ENCODE measurements at regions not wholly inside any gene's neighbourhood (a gene's known extent, or its start where the extent isn't known, plus 50 kb on each side); places are given as distances from the start of the nearest gene placed in this dataset.

DNA sequence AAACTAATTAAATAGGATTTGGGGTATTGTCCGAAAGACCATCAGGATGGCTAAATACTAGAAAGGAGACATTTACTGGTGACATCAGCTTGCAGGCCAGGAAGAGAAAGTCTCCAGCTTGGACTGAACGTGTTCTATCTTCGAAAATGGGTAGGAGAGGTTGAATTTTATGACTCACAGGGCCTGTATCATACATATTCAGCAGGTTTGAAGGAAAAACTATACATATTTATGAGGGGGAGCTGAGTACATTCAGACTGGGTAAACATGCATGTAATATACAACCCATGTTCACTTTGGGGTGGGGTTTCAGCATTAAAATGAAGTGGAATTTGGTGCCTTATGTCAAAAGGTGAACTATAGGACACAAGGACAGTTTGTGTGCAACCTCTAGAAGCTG lies 129.3 kb upstream of the CRBN start (continued):
- TF ChIP-seq, protein P1, sequence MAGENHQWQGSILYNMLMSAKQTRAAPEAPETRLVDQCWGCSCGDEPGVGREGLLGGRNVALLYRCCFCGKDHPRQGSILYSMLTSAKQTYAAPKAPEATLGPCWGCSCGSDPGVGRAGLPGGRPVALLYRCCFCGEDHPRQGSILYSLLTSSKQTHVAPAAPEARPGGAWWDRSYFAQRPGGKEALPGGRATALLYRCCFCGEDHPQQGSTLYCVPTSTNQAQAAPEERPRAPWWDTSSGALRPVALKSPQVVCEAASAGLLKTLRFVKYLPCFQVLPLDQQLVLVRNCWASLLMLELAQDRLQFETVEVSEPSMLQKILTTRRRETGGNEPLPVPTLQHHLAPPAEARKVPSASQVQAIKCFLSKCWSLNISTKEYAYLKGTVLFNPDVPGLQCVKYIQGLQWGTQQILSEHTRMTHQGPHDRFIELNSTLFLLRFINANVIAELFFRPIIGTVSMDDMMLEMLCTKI (IDR thresholded peaks at IDR 0.05; ENCODE audit: partially characterized antibody), result no peak
- TF ChIP-seq E2F5 (CRISPR knock-in tag; IDR thresholded peaks at IDR 0.05) (no peak), PML (IDR thresholded peaks at IDR 0.05; ENCODE audit: low read length) (no peak)

- in situ Hi-C loops (cut with MboI), result no loop called here
- H3K9me3 ChIP-seq (replicated peaks; ENCODE audit: control insufficient read depth, insufficient read depth, low read depth, low read length), result peaks cover 5% of the 10 kb centered on the region; the same call in 1 of the 2 replicates
- no peak for DNase-seq (ENCODE audit: extremely low read depth in 1 of 4, low spot score in 3 of 4)
- no peaks in the 10 kb centered on the region for H3K27me3 ChIP-seq (ENCODE audit: control insufficient read depth in 2 of 2, insufficient read depth in 2 of 2, low read length in 2 of 2)
- no peaks in the 10 kb centered on the region for H3K36me3 ChIP-seq (ENCODE audit: control insufficient read depth, insufficient read depth, low read length)
- H3K27ac ChIP-seq (ENCODE audit: extremely low read depth, low read depth, low read length), result no peak overlapping the region
- H3K9me1 ChIP-seq (ENCODE audit: control insufficient read depth, insufficient read depth, low read length), result no peaks in the 10 kb centered on the region
- CTCF ChIA-PET (ENCODE audit: low intra/inter-chr PET ratio), result no interaction called here
- H4K20me1 ChIP-seq (replicated peaks; ENCODE audit: control insufficient read depth, insufficient read depth, low read length), result no peaks in the 10 kb centered on the region
- H2AFZ ChIP-seq (ENCODE audit: low read depth, low read length), result no peak overlapping the region
- no peaks in the 10 kb centered on the region for H3K79me2 ChIP-seq (ENCODE audit: control insufficient read depth, insufficient read depth, low read length)
- intact Hi-C loops (cut with micrococcal nuclease), result no loop called here
- FAIRE-seq, result no peak
- H3K4me1 ChIP-seq (replicated peaks in 1 of 2; ENCODE audit: control insufficient read depth in 2 of 2, insufficient read depth in 2 of 2, low read length in 2 of 2), result no peaks in the 10 kb centered on the region
- no peak overlapping the region for H3K9ac ChIP-seq (ENCODE audit: insufficient read depth in 1 of 2, low read depth in 2 of 2, low read length in 2 of 2)
- no peak overlapping the region for H3K4me2 ChIP-seq (ENCODE audit: insufficient read depth, low read length)
- no TSS peak for BruUV-seq (replicated peaks)
- ATAC-seq, result no peak
- 2% methylated on average over 4 of the region's 4 CpGs for whole genome bisulfite sequencing (ENCODE audit: insufficient coverage, low coverage, missing lambda C conversion rate)
- POLR2A ChIA-PET, result no interaction called here
- no peak overlapping the region for H3K4me3 ChIP-seq
- TF ChIP-seq ELF4 (CRISPR knock-in tag; IDR thresholded peaks at IDR 0.05) (no peak), ZNF830 (CRISPR knock-in tag; IDR thresholded peaks at IDR 0.05) (no peak), MLLT1 (IDR thresholded peaks at IDR 0.05) (no peak), NCOA6 (IDR thresholded peaks at IDR 0.05) (no peak), FOXK2 (conservative IDR thresholded peaks at IDR 0.05 in 1 of 2, IDR thresholded peaks at IDR 0.05 in 1 of 2; ENCODE audit: low read depth in 2 of 2) (no peak), KLF1 (tag; IDR thresholded peaks at IDR 0.05) (no peak), ZNF695 (CRISPR knock-in tag; IDR thresholded peaks at IDR 0.05) (no peak)
- TF ChIP-seq, protein P2, sequence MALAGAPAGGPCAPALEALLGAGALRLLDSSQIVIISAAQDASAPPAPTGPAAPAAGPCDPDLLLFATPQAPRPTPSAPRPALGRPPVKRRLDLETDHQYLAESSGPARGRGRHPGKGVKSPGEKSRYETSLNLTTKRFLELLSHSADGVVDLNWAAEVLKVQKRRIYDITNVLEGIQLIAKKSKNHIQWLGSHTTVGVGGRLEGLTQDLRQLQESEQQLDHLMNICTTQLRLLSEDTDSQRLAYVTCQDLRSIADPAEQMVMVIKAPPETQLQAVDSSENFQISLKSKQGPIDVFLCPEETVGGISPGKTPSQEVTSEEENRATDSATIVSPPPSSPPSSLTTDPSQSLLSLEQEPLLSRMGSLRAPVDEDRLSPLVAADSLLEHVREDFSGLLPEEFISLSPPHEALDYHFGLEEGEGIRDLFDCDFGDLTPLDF (CRISPR knock-in tag; IDR thresholded peaks at IDR 0.05), result no peak
- TF ChIP-seq, protein P3, sequence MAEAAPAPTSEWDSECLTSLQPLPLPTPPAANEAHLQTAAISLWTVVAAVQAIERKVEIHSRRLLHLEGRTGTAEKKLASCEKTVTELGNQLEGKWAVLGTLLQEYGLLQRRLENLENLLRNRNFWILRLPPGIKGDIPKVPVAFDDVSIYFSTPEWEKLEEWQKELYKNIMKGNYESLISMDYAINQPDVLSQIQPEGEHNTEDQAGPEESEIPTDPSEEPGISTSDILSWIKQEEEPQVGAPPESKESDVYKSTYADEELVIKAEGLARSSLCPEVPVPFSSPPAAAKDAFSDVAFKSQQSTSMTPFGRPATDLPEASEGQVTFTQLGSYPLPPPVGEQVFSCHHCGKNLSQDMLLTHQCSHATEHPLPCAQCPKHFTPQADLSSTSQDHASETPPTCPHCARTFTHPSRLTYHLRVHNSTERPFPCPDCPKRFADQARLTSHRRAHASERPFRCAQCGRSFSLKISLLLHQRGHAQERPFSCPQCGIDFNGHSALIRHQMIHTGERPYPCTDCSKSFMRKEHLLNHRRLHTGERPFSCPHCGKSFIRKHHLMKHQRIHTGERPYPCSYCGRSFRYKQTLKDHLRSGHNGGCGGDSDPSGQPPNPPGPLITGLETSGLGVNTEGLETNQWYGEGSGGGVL (CRISPR knock-in tag; IDR thresholded peaks at IDR 0.05), result no peak
Observed at GRCh38 chr3:3307491-3307890, 128.0 kb upstream of the CRBN start.

All from K562 (cell line).